GM19193 (cell line): ENCODE measurements at regions not wholly inside any gene's neighbourhood (a gene's known extent, or its start where the extent isn't known, plus 50 kb on each side); places are given as distances from the start of the nearest gene placed in this dataset.

Experiments
- POLR2A ChIP-seq: IDR thresholded peaks from 4 replicates; pipeline ENCODE4 v1.6.1; 2011; ENCODE audit not compliant: insufficient read depth, insufficient read length; ENCODE audit errors: extremely low read depth

- TF ChIP-seq POLR2A: no peak
These were observed 323.3 kb upstream of the NR5A2 start for GRCh38 chr1:199704231-199704630.

GRCh38 chr1:199705825-199706224 is 321.7 kb upstream of the NR5A2 start:
- TF ChIP-seq POLR2A: no peak

- no peak for TF ChIP-seq POLR2A
These were observed 320.5 kb upstream of the NR5A2 start for GRCh38 chr1:199706826-199707606.

GRCh38 chr1:199710974-199711373 is 316.5 kb upstream of the NR5A2 start:
- no peak for TF ChIP-seq POLR2A

DNA sequence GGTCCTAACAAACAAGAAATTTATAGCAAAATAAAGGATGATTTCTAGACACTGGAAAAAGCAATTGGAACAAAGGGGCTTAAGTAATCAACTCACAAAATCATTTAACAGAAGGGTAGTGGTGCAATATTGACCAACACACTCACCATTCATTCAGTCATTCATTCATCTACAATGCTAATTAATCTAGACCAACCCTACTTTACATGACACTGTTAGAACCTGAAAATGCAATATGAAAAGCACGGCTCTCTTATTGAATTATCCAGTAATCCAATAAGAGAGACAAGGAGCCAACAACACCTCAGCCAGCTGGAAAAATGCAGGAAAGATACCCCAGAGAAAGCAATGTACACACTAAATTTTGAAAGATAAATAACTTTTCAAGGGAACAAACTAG is 310.8 kb upstream of the NR5A2 start:
- TF ChIP-seq POLR2A: no peak

GRCh38 chr1:199719156-199719842 is 308.2 kb upstream of the NR5A2 start:
- no peak for TF ChIP-seq POLR2A

DNA sequence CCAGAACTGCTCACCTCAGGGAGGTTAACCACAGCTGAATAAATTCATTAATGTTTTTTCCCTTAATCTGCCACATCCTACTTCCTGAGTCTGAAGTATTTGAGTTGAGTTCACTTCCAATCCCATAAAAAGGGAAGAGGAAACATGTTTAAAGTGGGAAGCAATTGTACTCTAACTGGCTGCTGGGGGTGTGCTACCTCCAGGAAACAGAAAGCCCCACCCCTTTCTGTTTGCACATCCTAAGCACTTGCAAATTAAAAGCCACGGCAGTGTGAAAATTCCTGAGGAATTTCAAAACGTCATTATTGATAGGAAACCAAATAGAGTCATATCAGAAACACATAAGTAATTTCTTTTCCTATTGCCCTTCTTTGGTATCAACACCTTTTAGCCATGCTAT is 307.0 kb upstream of the NR5A2 start:
- no peak for TF ChIP-seq POLR2A

GRCh38 chr1:199721001-199721400 is 306.5 kb upstream of the NR5A2 start:
- TF ChIP-seq POLR2A: no peak

GRCh38 chr1:199723250-199723956 is 304.1 kb upstream of the NR5A2 start:
- no peak for TF ChIP-seq POLR2A

GRCh38 chr1:199724049-199724448 is 303.5 kb upstream of the NR5A2 start:
- no peak for TF ChIP-seq POLR2A

DNA sequence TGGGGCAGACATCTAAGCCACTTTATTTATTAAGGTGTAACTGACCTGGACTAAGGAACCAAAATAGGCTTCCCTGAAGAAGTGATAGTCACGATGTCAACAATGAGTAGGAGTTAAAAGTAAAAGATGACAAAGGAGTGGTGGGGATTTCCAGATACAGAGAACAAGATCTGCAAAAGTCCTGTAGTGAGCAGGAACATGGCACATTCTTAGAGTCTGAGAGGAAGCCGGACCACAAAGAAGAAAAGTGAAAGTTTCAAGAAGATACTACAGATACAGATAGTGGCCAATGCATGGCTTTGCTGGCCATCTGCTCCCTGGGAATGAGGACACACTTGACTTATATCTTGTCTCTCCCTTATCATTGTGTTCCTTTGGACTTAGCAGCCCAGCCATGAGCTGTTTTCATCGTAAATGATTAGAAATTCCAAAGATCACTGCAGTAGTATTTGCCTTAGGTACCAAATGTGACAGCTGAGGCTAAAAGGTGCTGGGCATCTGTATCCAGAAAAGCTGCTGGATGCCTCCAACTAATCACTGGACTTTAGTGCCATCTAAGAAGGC is 302.4 kb upstream of the NR5A2 start:
- no peak for TF ChIP-seq POLR2A

- no peak for TF ChIP-seq POLR2A
These were observed 299.8 kb upstream of the NR5A2 start for GRCh38 chr1:199727682-199728081.

GRCh38 chr1:199728345-199728744 is 299.2 kb upstream of the NR5A2 start:
- no peak for TF ChIP-seq POLR2A

DNA sequence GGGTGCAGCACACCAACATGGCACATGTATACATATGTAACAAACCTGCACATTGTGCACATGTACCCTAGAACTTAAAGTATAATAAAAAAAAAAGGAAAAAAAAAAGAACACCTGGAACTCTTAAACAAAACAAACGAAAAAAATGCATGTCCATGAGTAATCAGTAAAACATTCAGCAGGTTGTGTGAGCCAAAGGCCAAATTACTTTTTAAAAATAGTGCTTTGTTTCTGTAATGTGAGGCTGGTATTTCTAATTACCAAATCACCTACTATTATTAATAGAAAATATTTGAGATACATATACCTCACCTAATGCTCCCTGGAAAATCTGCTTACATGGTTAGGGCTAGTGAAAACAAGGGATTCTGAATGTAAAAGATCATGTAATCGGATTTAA is 294.4 kb upstream of the NR5A2 start:
- TF ChIP-seq POLR2A: no peak

GRCh38 chr1:199734186-199734585 is 293.3 kb upstream of the NR5A2 start:
- TF ChIP-seq POLR2A: no peak
